Keratinocyte (primary cell): ENCODE measurements at regions not wholly inside any gene's neighbourhood (a gene's known extent, or its start where the extent isn't known, plus 50 kb on each side); places are given as distances from the start of the nearest gene placed in this dataset.

ENCODE experiments used
- DNase-seq: peaks from one replicate; pipeline ENCODE4 v3.0.0-alpha.2; 2011; ENCODE audit warnings: low read depth, missing footprints, low spot score
- FAIRE-seq: peaks from 2 replicates; lab custom pipeline; 2011; peaks lifted over from hg19 to GRCh38; lab: Jason Lieb, UNC
- H2AFZ ChIP-seq: 2 replicates; pipeline ENCODE4 v1.6.0; 2012; ENCODE audit warnings: low read length, control low read depth, inconsistent platforms; ENCODE audit not compliant: control insufficient read depth
- H3K27ac ChIP-seq: 2 replicates; pipeline ENCODE4 v1.5.1; 2011; ENCODE audit warnings: low read length; ENCODE audit not compliant: control insufficient read depth, insufficient read depth
- H3K27me3 ChIP-seq: 3 replicates; pipeline ENCODE4 v1.6.0; 2011; ENCODE audit warnings: low read length; ENCODE audit not compliant: control insufficient read depth, insufficient read depth; ENCODE audit errors: extremely low read depth
- H3K36me3 ChIP-seq, 2 experiments: 2 replicates in 1 of 2; 3 replicates in 1 of 2; pipeline ENCODE4 v1.5.1; 2011; ENCODE audit warnings: low read length in 2 of 2, mild to moderate bottlenecking in 1 of 2; ENCODE audit not compliant: control insufficient read depth in 2 of 2, insufficient read depth in 2 of 2; ENCODE audit errors: extremely low read depth in 1 of 2
- H3K4me1 ChIP-seq: 3 replicates; pipeline ENCODE4 v1.5.1; 2011; ENCODE audit warnings: low read length; ENCODE audit not compliant: control insufficient read depth, insufficient read depth; ENCODE audit errors: extremely low read depth
- H3K4me2 ChIP-seq: 3 replicates; pipeline ENCODE4 v1.6.0; 2011; ENCODE audit warnings: low read depth, low read length; ENCODE audit not compliant: control insufficient read depth, insufficient read depth; ENCODE audit errors: extremely low read depth
- H3K4me3 ChIP-seq, 3 experiments: fragments of 200-600 bp in 1 of 3; sonication (generic) in 1 of 3; 2 replicates in 2 of 3; 3 replicates in 1 of 3; pipeline ENCODE4 v1.5.1; 2011 to 2016; ENCODE audit warnings: low read length in 3 of 3, mild to moderate bottlenecking in 3 of 3, control low read depth in 2 of 3, inconsistent platforms in 1 of 3, low read depth in 1 of 3, mixed read lengths in 1 of 3, mixed run types in 1 of 3, moderate library complexity in 1 of 3; ENCODE audit not compliant: control insufficient read depth in 2 of 3, insufficient read depth in 2 of 3; ENCODE audit errors: extremely low read depth in 1 of 3
- H3K79me2 ChIP-seq: 2 replicates; pipeline ENCODE4 v1.6.0; 2012; ENCODE audit warnings: low read length; ENCODE audit not compliant: control insufficient read depth, insufficient read depth
- H3K9ac ChIP-seq: 3 replicates; pipeline ENCODE4 v1.6.0; 2011; ENCODE audit warnings: low read length; ENCODE audit not compliant: control insufficient read depth, insufficient read depth; ENCODE audit errors: extremely low read depth
- H3K9me1 ChIP-seq: 3 replicates; pipeline ENCODE4 v1.6.0; 2011; ENCODE audit warnings: low read length; ENCODE audit not compliant: control insufficient read depth, insufficient read depth; ENCODE audit errors: extremely low read depth
- H3K9me3 ChIP-seq: 2 replicates; pipeline ENCODE4 v1.5.1; 2012; ENCODE audit warnings: low read depth, low read length; ENCODE audit not compliant: control insufficient read depth
- H4K20me1 ChIP-seq: 3 replicates; pipeline ENCODE4 v1.6.0; 2011; ENCODE audit warnings: low read length; ENCODE audit not compliant: control insufficient read depth, insufficient read depth; ENCODE audit errors: extremely low read depth
- EZH2 ChIP-seq: IDR thresholded peaks from one replicate; pipeline ENCODE4 v1.6.1; 2012; ENCODE audit warnings: inconsistent platforms, mild to moderate bottlenecking, low read length, moderate library complexity
- dilution Hi-C: fragments of 300-500 bp; cut with MboI; formaldehyde crosslinking; loops from one replicate; pipeline ENCODE4 v1.7.0; 2020; ENCODE audit warnings: low sequenced_read_pairs; ENCODE audit not compliant: extremely low pct_ligation_motif_present
- TF ChIP-seq, protein P1 (sequence below), 3 experiments: IDR thresholded peaks in 1 of 3; conservative IDR thresholded peaks in 1 of 3; optimal IDR thresholded peaks in 1 of 3; 2 replicates in 2 of 3; 3 replicates in 1 of 3; pipeline versions ENCODE3 to v1.5.1; 2011; ENCODE audit warnings: low read length in 3 of 3, mild to moderate bottlenecking in 3 of 3, moderate library complexity in 2 of 3, control low read depth in 1 of 3, inconsistent platforms in 1 of 3; ENCODE audit not compliant: insufficient read depth in 2 of 3; ENCODE audit errors: extremely low read depth in 1 of 3

GRCh38 chr11:80720295-80720694 is 1279.5 kb upstream of the TENM4 start:
- Histone ChIP-seq H4K20me1 (no peaks in the 10 kb centered on the region), H3K4me3 (no peak overlapping the region), H3K27ac (no peak overlapping the region), H3K4me2 (no peak overlapping the region), H2AFZ (no peak overlapping the region), H3K27me3 (no peaks in the 10 kb centered on the region), H3K4me1 (peaks cover 18% of the 10 kb centered on the region), H3K9me3 (no peaks in the 10 kb centered on the region), H3K36me3 (no peaks in the 10 kb centered on the region), H3K9ac (no peak overlapping the region), H3K79me2 (no peaks in the 10 kb centered on the region), H3K9me1 (no peaks in the 10 kb centered on the region)
- no peak for FAIRE-seq
- TF ChIP-seq, protein P1, sequence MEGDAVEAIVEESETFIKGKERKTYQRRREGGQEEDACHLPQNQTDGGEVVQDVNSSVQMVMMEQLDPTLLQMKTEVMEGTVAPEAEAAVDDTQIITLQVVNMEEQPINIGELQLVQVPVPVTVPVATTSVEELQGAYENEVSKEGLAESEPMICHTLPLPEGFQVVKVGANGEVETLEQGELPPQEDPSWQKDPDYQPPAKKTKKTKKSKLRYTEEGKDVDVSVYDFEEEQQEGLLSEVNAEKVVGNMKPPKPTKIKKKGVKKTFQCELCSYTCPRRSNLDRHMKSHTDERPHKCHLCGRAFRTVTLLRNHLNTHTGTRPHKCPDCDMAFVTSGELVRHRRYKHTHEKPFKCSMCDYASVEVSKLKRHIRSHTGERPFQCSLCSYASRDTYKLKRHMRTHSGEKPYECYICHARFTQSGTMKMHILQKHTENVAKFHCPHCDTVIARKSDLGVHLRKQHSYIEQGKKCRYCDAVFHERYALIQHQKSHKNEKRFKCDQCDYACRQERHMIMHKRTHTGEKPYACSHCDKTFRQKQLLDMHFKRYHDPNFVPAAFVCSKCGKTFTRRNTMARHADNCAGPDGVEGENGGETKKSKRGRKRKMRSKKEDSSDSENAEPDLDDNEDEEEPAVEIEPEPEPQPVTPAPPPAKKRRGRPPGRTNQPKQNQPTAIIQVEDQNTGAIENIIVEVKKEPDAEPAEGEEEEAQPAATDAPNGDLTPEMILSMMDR (optimal IDR thresholded peaks at IDR 0.05 in 1 of 3, IDR thresholded peaks at IDR 0.05 in 1 of 3, conservative IDR thresholded peaks at IDR 0.05 in 1 of 3; ENCODE audit: extremely low read depth in 1 of 3, insufficient read depth in 2 of 3, low read length in 3 of 3) = no peak
- TF ChIP-seq EZH2 = no peak
- DNase-seq = no peak
- dilution Hi-C loops = no loop called here

GRCh38 chr11:80719292-80719646 is 1278.4 kb upstream of the TENM4 start:
- H3K36me3 ChIP-seq = no peaks in the 10 kb centered on the region
- H3K4me2 ChIP-seq = no peak overlapping the region
- TF ChIP-seq EZH2 = no peak
- TF ChIP-seq, protein P1 (optimal IDR thresholded peaks at IDR 0.05 in 1 of 3, IDR thresholded peaks at IDR 0.05 in 1 of 3, conservative IDR thresholded peaks at IDR 0.05 in 1 of 3; ENCODE audit: extremely low read depth in 1 of 3, insufficient read depth in 2 of 3, low read length in 3 of 3) = no peak
- FAIRE-seq (no peak), DNase-seq (no peak)
- H3K79me2 ChIP-seq = no peaks in the 10 kb centered on the region
- no peaks in the 10 kb centered on the region for H3K27me3 ChIP-seq
- H3K9me3 ChIP-seq = no peaks in the 10 kb centered on the region
- no peak overlapping the region for H2AFZ ChIP-seq
- no peaks in the 10 kb centered on the region for H3K9me1 ChIP-seq
- dilution Hi-C loops = no loop called here
- H4K20me1 ChIP-seq = no peaks in the 10 kb centered on the region
- no peak overlapping the region for H3K9ac ChIP-seq
- H3K27ac ChIP-seq = no peak overlapping the region
- H3K4me1 ChIP-seq = peaks cover 18% of the 10 kb centered on the region
- no peak overlapping the region for H3K4me3 ChIP-seq
